SK-N-SH treated with all-trans-retinoic acid at 6 μM for 48 hours (cell line): ENCODE measurements at regions not wholly inside any gene's neighbourhood (a gene's known extent, or its start where the extent isn't known, plus 50 kb on each side); places are given as distances from the start of the nearest gene placed in this dataset.

Experiments
- ATAC-seq: fragments of 200-7000 bp; cut with Tn5 transposase; 3 replicates; pipeline ENCODE4 v1.9.1; 2020; ENCODE audit warnings: mild to moderate bottlenecking, moderate library complexity
- ARNTL ChIP-seq: fragments of 450-650 bp; formaldehyde crosslinking; IDR thresholded peaks from 2 replicates; pipeline ENCODE4 v1.5.0; 2020; ENCODE audit warnings: low read depth, mild to moderate bottlenecking, moderate library complexity, borderline replicate concordance
- BACH2 ChIP-seq: fragments of 250-450 bp; sonication (Bioruptor Pico); IDR thresholded peaks from 2 replicates; pipeline ENCODE4 v1.9.0; 2021; ENCODE audit warnings: mild to moderate bottlenecking, borderline replicate concordance
- CREB5 ChIP-seq: fragments of 250-450 bp; sonication (Bioruptor Pico); IDR thresholded peaks from 2 replicates; pipeline ENCODE4 v1.5.1; 2020; ENCODE audit warnings: low read depth, mild to moderate bottlenecking, moderate library complexity
- CSDC2 ChIP-seq: fragments of 250-450 bp; sonication (Bioruptor Pico); IDR thresholded peaks from 2 replicates; pipeline ENCODE4 v1.5.0; 2020; ENCODE audit warnings: mild to moderate bottlenecking, moderate library complexity
- ESRRG ChIP-seq: fragments of 250-450 bp; sonication (Bioruptor Pico); IDR thresholded peaks from 2 replicates; pipeline ENCODE4 v1.6.1; 2021; ENCODE audit warnings: mild to moderate bottlenecking
- GLIS3 ChIP-seq: fragments of 250-450 bp; sonication (Bioruptor Pico); IDR thresholded peaks from 2 replicates; pipeline ENCODE4 v1.5.0; 2020; ENCODE audit warnings: mild to moderate bottlenecking, moderate library complexity
- ISL1 ChIP-seq: fragments of 250-450 bp; sonication (Bioruptor Pico); IDR thresholded peaks from 2 replicates; pipeline ENCODE4 v2.1.2; 2022; ENCODE audit warnings: mild to moderate bottlenecking, moderate library complexity
- OSR1 ChIP-seq: fragments of 250-450 bp; sonication (Bioruptor Pico); IDR thresholded peaks from 2 replicates; pipeline ENCODE4 v1.8.0; 2022; ENCODE audit warnings: moderate library complexity, mild to moderate bottlenecking, inconsistent platforms
- PATZ1 ChIP-seq: fragments of 250-450 bp; sonication (Bioruptor Pico); IDR thresholded peaks from 2 replicates; pipeline ENCODE4 v1.8.0; 2020; ENCODE audit warnings: mild to moderate bottlenecking, moderate library complexity, borderline replicate concordance
- POU6F1 ChIP-seq: fragments of 250-450 bp; sonication (Bioruptor Pico); IDR thresholded peaks from 2 replicates; pipeline ENCODE4 v1.8.0; 2021; ENCODE audit warnings: low read depth, mild to moderate bottlenecking, moderate library complexity, borderline replicate concordance
- PPARA ChIP-seq: fragments of 250-450 bp; sonication (Bioruptor Pico); IDR thresholded peaks from 2 replicates; pipeline ENCODE4 v1.5.0; 2020; ENCODE audit warnings: mild to moderate bottlenecking, borderline replicate concordance
- RARB ChIP-seq: fragments of 250-450 bp; sonication (Bioruptor Pico); IDR thresholded peaks from 2 replicates; pipeline ENCODE4 v1.8.0; 2021; ENCODE audit warnings: mild to moderate bottlenecking, moderate library complexity
- SNAI2 ChIP-seq: fragments of 250-450 bp; sonication (Bioruptor Pico); IDR thresholded peaks from 2 replicates; pipeline ENCODE4 v1.5.0; 2020; ENCODE audit warnings: mild to moderate bottlenecking, moderate library complexity
- TOX ChIP-seq: fragments of 250-450 bp; sonication (Bioruptor Pico); IDR thresholded peaks from 2 replicates; pipeline ENCODE4 v1.8.0; 2021; ENCODE audit warnings: mild to moderate bottlenecking, moderate library complexity, borderline replicate concordance
- TSHZ2 ChIP-seq: fragments of 250-450 bp; sonication (Bioruptor Pico); IDR thresholded peaks from 2 replicates; pipeline ENCODE4 v1.5.0; 2020; ENCODE audit warnings: mild to moderate bottlenecking, moderate library complexity
- ZC3H10 ChIP-seq: fragments of 250-450 bp; sonication (Bioruptor Pico); IDR thresholded peaks from 2 replicates; pipeline ENCODE4 v1.5.1; 2021; ENCODE audit warnings: mild to moderate bottlenecking, moderate library complexity
- ZFP3 ChIP-seq: fragments of 250-450 bp; sonication (Bioruptor Pico); IDR thresholded peaks from 2 replicates; pipeline ENCODE4 v1.5.0; 2020; ENCODE audit warnings: mild to moderate bottlenecking, moderate library complexity
- ZFP30 ChIP-seq: fragments of 450-650 bp; formaldehyde crosslinking; IDR thresholded peaks from 2 replicates; pipeline ENCODE4 v1.5.0; 2022; ENCODE audit warnings: mild to moderate bottlenecking, moderate library complexity
- ZNF565 ChIP-seq: fragments of 450-650 bp; formaldehyde crosslinking; conservative IDR thresholded peaks from 2 replicates; pipeline ENCODE4 v1.5.0; 2020; ENCODE audit warnings: low read depth, mild to moderate bottlenecking, moderate library complexity
- ZNF70 ChIP-seq: fragments of 450-650 bp; formaldehyde crosslinking; IDR thresholded peaks from 2 replicates; pipeline ENCODE4 v1.5.0; 2020; ENCODE audit warnings: mild to moderate bottlenecking, moderate library complexity
- ZNF8 ChIP-seq: fragments of 450-650 bp; formaldehyde crosslinking; IDR thresholded peaks from 2 replicates; pipeline ENCODE4 v1.5.0; 2020; ENCODE audit warnings: mild to moderate bottlenecking, moderate library complexity

- TF ChIP-seq BACH2 (CRISPR knock-in tag) = no peak
- TF ChIP-seq ISL1 (CRISPR knock-in tag) = no peak
- TF ChIP-seq CSDC2 (CRISPR knock-in tag) = no peak
- TF ChIP-seq, all 23 proteins: peak for 0
- no peak for ATAC-seq
These were observed 1463.5 kb upstream of the MIR17HG start for GRCh38 chr13:89883893-89884448.

GRCh38 chr13:89890806-89891205 lies 1456.7 kb upstream of the MIR17HG start:
- ATAC-seq = no peak
- TF ChIP-seq ARNTL (CRISPR knock-in tag) (no peak), GLIS3 (CRISPR knock-in tag) (no peak), TOX (no peak), ISL1 (CRISPR knock-in tag) (no peak), CSDC2 (CRISPR knock-in tag) (no peak), ZFP3 (no peak), PATZ1 (CRISPR knock-in tag) (no peak), OSR1 (CRISPR knock-in tag) (no peak)

GRCh38 chr13:89891416-89891815 lies 1456.1 kb upstream of the MIR17HG start:
- TF ChIP-seq TOX (no peak), ZNF565 (no peak), ZFP30 (CRISPR knock-in tag) (no peak), ZFP3 (no peak), RARB (CRISPR knock-in tag) (no peak), ESRRG (CRISPR knock-in tag) (no peak), SNAI2 (CRISPR knock-in tag) (no peak), ZNF70 (CRISPR knock-in tag) (no peak), ARNTL (CRISPR knock-in tag) (no peak)
- ATAC-seq = no peak

- no peak for TF ChIP-seq TSHZ2 (CRISPR knock-in tag)
- no peak for TF ChIP-seq ZFP30 (CRISPR knock-in tag)
- TF ChIP-seq PATZ1 (CRISPR knock-in tag) = no peak
- no peak for ATAC-seq
These were observed 1449.8 kb upstream of the MIR17HG start for GRCh38 chr13:89897681-89898080.

- TF ChIP-seq ZFP3 = no peak
- no peak for TF ChIP-seq CSDC2 (CRISPR knock-in tag)
- no peak for TF ChIP-seq ZNF70 (CRISPR knock-in tag)
- no peak for TF ChIP-seq CREB5 (CRISPR knock-in tag)
- no peak for TF ChIP-seq RARB (CRISPR knock-in tag)
- no peak for TF ChIP-seq GLIS3 (CRISPR knock-in tag)
- TF ChIP-seq ESRRG (CRISPR knock-in tag) = no peak
- no peak for TF ChIP-seq ARNTL (CRISPR knock-in tag)
- no peak for TF ChIP-seq OSR1 (CRISPR knock-in tag)
- no peak for TF ChIP-seq ISL1 (CRISPR knock-in tag)
- no peak for TF ChIP-seq ZFP30 (CRISPR knock-in tag)
- TF ChIP-seq ZNF8 = no peak
- no peak for TF ChIP-seq ZNF565
- TF ChIP-seq ZC3H10 = no peak
- no peak for TF ChIP-seq PPARA (CRISPR knock-in tag)
- no peak for TF ChIP-seq POU6F1 (CRISPR knock-in tag)
- no peak for ATAC-seq
These were observed 1448.0 kb upstream of the MIR17HG start for GRCh38 chr13:89899302-89900103.
